CD14-positive monocyte (primary cell): ENCODE measurements at regions not wholly inside any gene's neighbourhood (a gene's known extent, or its start where the extent isn't known, plus 50 kb on each side); places are given as distances from the start of the nearest gene placed in this dataset.

Source experiments
- DNase-seq, 3 donors: peaks; one replicate each; pipeline ENCODE4 v3.0.0-alpha.2; 2011 to 2022
- H2AFZ ChIP-seq: 2 replicates; pipeline ENCODE4 v1.6.0; 2012; ENCODE audit warnings: mild to moderate bottlenecking, low read depth, low read length, inconsistent platforms; ENCODE audit not compliant: insufficient read depth, poor library complexity, severe bottlenecking
- H3K27ac ChIP-seq, 2 donors: 1 replicate in 1 of 2; 2 replicates in 1 of 2; pipeline ENCODE4 v1.5.1; 2012 to 2013; ENCODE audit warnings: low read length in 2 of 2, control low read depth in 1 of 2, inconsistent platforms in 1 of 2, low read depth in 1 of 2, mild to moderate bottlenecking in 1 of 2
- H3K27me3 ChIP-seq, 2 donors: one replicate each; pipeline versions ENCODE4 v1.6.0 to v1.6.1; 2011 to 2013; ENCODE audit warnings: low read length in 2 of 2; ENCODE audit not compliant: control insufficient read depth in 2 of 2, insufficient read depth in 2 of 2
- H3K36me3 ChIP-seq, 2 donors: replicated peaks in 1 of 2; 1 replicate in 1 of 2; 2 replicates in 1 of 2; pipeline versions ENCODE4 v1.5.1 to v1.6.1; 2012 to 2013; ENCODE audit warnings: low read length in 2 of 2, control low read depth in 1 of 2, inconsistent platforms in 1 of 2, mild to moderate bottlenecking in 1 of 2; ENCODE audit not compliant: insufficient read depth in 2 of 2, control insufficient read depth in 1 of 2
- H3K4me1 ChIP-seq, 2 donors: 1 replicate in 1 of 2; 2 replicates in 1 of 2; pipeline versions ENCODE4 v1.5.1 to v1.6.1; 2012 to 2013; ENCODE audit warnings: low read length in 2 of 2, control low read depth in 1 of 2, inconsistent platforms in 1 of 2, mild to moderate bottlenecking in 1 of 2, moderate library complexity in 1 of 2; ENCODE audit not compliant: insufficient read depth in 2 of 2, control insufficient read depth in 1 of 2
- H3K4me2 ChIP-seq: replicated peaks from 2 replicates; pipeline ENCODE3; 2012; ENCODE audit warnings: low read length, moderate library complexity, mild to moderate bottlenecking; ENCODE audit not compliant: poor library complexity, severe bottlenecking; ENCODE audit errors: extremely low read depth
- H3K4me3 ChIP-seq, 3 experiments: fragments of 200-600 bp in 1 of 3; sonication (generic) in 1 of 3; replicated peaks in 1 of 3; 1 replicate in 2 of 3; 2 replicates in 1 of 3; pipeline ENCODE4 v1.5.1; 2011 to 2013; ENCODE audit warnings: low read length in 3 of 3, mild to moderate bottlenecking in 3 of 3, control low read depth in 2 of 3, low read depth in 2 of 3, inconsistent platforms in 1 of 3, moderate library complexity in 1 of 3
- H3K79me2 ChIP-seq: 2 replicates; pipeline ENCODE4 v1.6.0; 2012; ENCODE audit warnings: mild to moderate bottlenecking, control low read depth, inconsistent platforms, low read length, moderate library complexity; ENCODE audit not compliant: insufficient read depth
- H3K9ac ChIP-seq: 2 replicates; pipeline ENCODE4 v1.6.0; 2017; ENCODE audit warnings: low read length, mild to moderate bottlenecking; ENCODE audit not compliant: insufficient read depth, poor library complexity, severe bottlenecking
- H3K9me3 ChIP-seq, 2 donors: replicated peaks in 1 of 2; 1 replicate in 1 of 2; 2 replicates in 1 of 2; pipeline versions ENCODE4 v1.5.1 to v1.6.1; 2012 to 2013; ENCODE audit warnings: low read length in 2 of 2, control low read depth in 1 of 2; ENCODE audit not compliant: control insufficient read depth in 1 of 2, insufficient read depth in 1 of 2
- H4K20me1 ChIP-seq: 2 replicates; pipeline ENCODE4 v1.6.0; 2012; ENCODE audit warnings: mild to moderate bottlenecking, low read length, control low read depth, moderate library complexity; ENCODE audit not compliant: insufficient read depth
- H3K27ac Mint-ChIP-seq, 7 donors: one replicate each; pipeline ENCODE4 v1.8.0; 2020; ENCODE audit warnings: mild to moderate bottlenecking in 7 of 7, mixed read lengths in 7 of 7, moderate library complexity in 6 of 7, inconsistent platforms in 2 of 7
- H3K27me3 Mint-ChIP-seq, 3 donors: one replicate each; pipeline ENCODE4 v1.8.0; 2021 to 2022; ENCODE audit warnings: low read depth in 3 of 3, mild to moderate bottlenecking in 3 of 3, mixed read lengths in 3 of 3, moderate library complexity in 3 of 3, inconsistent platforms in 1 of 3
- H3K36me3 Mint-ChIP-seq, 2 donors: one replicate each; pipeline ENCODE4 v1.8.0; 2020; ENCODE audit warnings: mixed read lengths in 2 of 2, inconsistent platforms in 1 of 2, mild to moderate bottlenecking in 1 of 2
- H3K4me1 Mint-ChIP-seq: one replicate; pipeline ENCODE4 v1.8.0; 2020; ENCODE audit warnings: mild to moderate bottlenecking, mixed read lengths
- H3K4me3 Mint-ChIP-seq, 2 donors: one replicate each; pipeline ENCODE4 v1.8.0; 2020; ENCODE audit warnings: mild to moderate bottlenecking in 2 of 2, mixed read lengths in 2 of 2, moderate library complexity in 1 of 2
- H3K9me3 Mint-ChIP-seq, 7 donors: one replicate each; pipeline ENCODE4 v1.8.0; 2020 to 2022; ENCODE audit warnings: mixed read lengths in 7 of 7, mild to moderate bottlenecking in 6 of 7, moderate library complexity in 6 of 7, inconsistent platforms in 2 of 7
- WGBS: methylation state at CpG from one replicate; pipeline ENCODE4 v1.1.5; 2013; ENCODE audit warnings: missing lambda C conversion rate; ENCODE audit not compliant: insufficient coverage; 5-methylcytosine and 5-hydroxymethylcytosine counted together
- intact Hi-C, 2 donors: fragments of 100-400 bp; cut with micrococcal nuclease; formaldehyde crosslinking; loops; one replicate each; pipeline versions ENCODE4 v1.15.0 to v1.15.1; 2023
- TF ChIP-seq, protein P1 (sequence below): fragments of 200-600 bp; IDR thresholded peaks from one replicate; pipeline ENCODE4 v1.8.0; 2022; ENCODE audit warnings: antibody characterized with exemption, mild to moderate bottlenecking

DNA sequence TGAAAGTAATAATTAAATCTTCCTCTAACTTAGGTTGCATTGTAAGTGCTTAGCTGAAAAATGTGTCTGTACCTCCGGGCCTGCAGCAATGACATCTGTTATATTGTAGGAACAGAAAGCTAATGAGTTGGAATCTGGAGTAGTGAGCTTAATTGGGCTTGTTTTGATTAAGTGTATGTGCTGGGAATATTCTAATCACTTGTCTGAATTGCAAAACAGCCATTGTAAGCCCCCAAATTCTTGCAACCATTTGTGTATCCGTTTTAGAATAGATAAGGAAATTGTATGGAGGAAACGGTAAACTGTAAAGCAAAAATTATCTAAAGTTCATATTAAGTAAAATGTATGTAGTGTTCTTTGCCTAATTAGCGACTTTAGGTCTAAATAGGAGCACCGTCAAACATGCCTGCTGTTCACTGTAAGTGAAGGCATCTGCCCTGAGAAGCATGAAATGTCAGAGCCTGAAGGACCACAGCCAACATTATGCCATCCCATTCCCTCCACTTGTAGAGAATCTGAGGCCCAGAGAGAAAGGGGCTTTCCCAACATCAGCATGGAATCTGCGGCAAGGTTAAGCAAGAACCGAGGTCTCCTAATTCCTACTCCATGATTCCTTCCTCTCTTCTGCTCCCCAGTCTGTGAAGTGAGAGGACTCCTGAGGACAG is 466.4 kb downstream of the TDRD15 start:
- no peak overlapping the region for H3K27ac Mint-ChIP-seq
- H3K4me3 ChIP-seq: no peak overlapping the region
- H3K4me2 ChIP-seq: no peak overlapping the region
- no peak overlapping the region for H3K27ac ChIP-seq
- H3K36me3 ChIP-seq: no peaks in the 10 kb centered on the region
- H3K4me1 ChIP-seq: no peaks in the 10 kb centered on the region
- no peaks in the 10 kb centered on the region for H3K79me2 ChIP-seq
- no peak overlapping the region for H3K4me3 Mint-ChIP-seq
- WGBS: no CpG with 5 or more reads among the region's 7 CpGs
- no peaks in the 10 kb centered on the region for H3K27me3 Mint-ChIP-seq
- TF ChIP-seq, protein P1, sequence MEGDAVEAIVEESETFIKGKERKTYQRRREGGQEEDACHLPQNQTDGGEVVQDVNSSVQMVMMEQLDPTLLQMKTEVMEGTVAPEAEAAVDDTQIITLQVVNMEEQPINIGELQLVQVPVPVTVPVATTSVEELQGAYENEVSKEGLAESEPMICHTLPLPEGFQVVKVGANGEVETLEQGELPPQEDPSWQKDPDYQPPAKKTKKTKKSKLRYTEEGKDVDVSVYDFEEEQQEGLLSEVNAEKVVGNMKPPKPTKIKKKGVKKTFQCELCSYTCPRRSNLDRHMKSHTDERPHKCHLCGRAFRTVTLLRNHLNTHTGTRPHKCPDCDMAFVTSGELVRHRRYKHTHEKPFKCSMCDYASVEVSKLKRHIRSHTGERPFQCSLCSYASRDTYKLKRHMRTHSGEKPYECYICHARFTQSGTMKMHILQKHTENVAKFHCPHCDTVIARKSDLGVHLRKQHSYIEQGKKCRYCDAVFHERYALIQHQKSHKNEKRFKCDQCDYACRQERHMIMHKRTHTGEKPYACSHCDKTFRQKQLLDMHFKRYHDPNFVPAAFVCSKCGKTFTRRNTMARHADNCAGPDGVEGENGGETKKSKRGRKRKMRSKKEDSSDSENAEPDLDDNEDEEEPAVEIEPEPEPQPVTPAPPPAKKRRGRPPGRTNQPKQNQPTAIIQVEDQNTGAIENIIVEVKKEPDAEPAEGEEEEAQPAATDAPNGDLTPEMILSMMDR: no peak
- H3K36me3 Mint-ChIP-seq: no peaks in the 10 kb centered on the region
- H3K9ac ChIP-seq: no peak overlapping the region
- no peaks in the 10 kb centered on the region for H4K20me1 ChIP-seq
- H3K9me3 ChIP-seq: peaks cover 4 to 5% of the 10 kb centered on the region in 2 donors
- H3K9me3 Mint-ChIP-seq: peaks cover 0 to 6% (median 2%) of the 10 kb centered on the region in 7 donors
- no peaks in the 10 kb centered on the region for H3K4me1 Mint-ChIP-seq
- intact Hi-C loops: no loop called here
- no peak for DNase-seq
- no peak overlapping the region for H2AFZ ChIP-seq
- no peaks in the 10 kb centered on the region for H3K27me3 ChIP-seq

DNA sequence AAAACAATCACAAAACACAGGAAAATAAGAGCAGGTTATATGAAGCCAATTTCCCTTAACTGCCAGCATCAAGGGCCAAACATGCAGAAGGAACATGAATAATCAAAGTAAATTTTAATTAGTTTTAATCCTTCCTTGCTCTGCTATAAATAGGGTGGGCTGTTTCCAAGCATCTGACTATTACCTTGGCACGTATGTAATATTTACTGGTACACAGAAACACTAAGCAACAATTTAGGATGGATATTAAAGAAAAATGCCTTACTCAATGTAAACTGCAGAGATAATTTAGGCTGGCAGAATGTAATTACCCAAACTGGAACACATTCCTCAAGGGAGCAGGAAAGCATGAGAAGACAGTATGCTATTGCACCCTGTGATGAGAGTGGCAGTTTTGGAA is 468.2 kb downstream of the TDRD15 start:
- H3K4me3 Mint-ChIP-seq: no peak overlapping the region

More for the DNA sequence above, 468.2 kb downstream of the TDRD15 start:
- H2AFZ ChIP-seq: no peak overlapping the region
- H4K20me1 ChIP-seq: no peaks in the 10 kb centered on the region
- no peaks in the 10 kb centered on the region for H3K27me3 Mint-ChIP-seq
- no peaks in the 10 kb centered on the region for H3K79me2 ChIP-seq
- H3K9ac ChIP-seq: no peak overlapping the region
- H3K36me3 ChIP-seq: no peaks in the 10 kb centered on the region
- no peaks in the 10 kb centered on the region for H3K27me3 ChIP-seq
- H3K4me3 ChIP-seq: no peak overlapping the region
- H3K27ac ChIP-seq: no peak overlapping the region
- peaks cover 0 to 10% (median 4%) of the 10 kb centered on the region in 7 donors for H3K9me3 Mint-ChIP-seq
- H3K9me3 ChIP-seq: peaks cover 5 to 6% of the 10 kb centered on the region in 2 donors
- H3K4me1 ChIP-seq: no peaks in the 10 kb centered on the region
- H3K4me1 Mint-ChIP-seq: no peaks in the 10 kb centered on the region
- no peak overlapping the region for H3K27ac Mint-ChIP-seq
- WGBS: no CpG with 5 or more reads among the region's 1 CpG
- intact Hi-C loops: no loop called here
- TF ChIP-seq, protein P1: no peak
- DNase-seq: no peak
- H3K36me3 Mint-ChIP-seq: no peaks in the 10 kb centered on the region
- no peak overlapping the region for H3K4me2 ChIP-seq
